G401 (cell line): ENCODE measurements at regions not wholly inside any gene's neighbourhood (a gene's known extent, or its start where the extent isn't known, plus 50 kb on each side); places are given as distances from the start of the nearest gene placed in this dataset.
"Not testable (repeated sequence)": the region's sequence is repeated elsewhere in the genome, so short reads cannot be mapped to it uniquely, and the experiment has no call there.

Source experiments
- DNase-seq: peaks from one replicate; pipeline ENCODE4 v3.0.0-alpha.2; 2015; ENCODE audit warnings: low spot score
- in situ Hi-C: cut with HindIII; loops from 2 replicates; pipeline ENCODE4 v1.10.0; 2016; ENCODE audit warnings: low sequenced_read_pairs, mixed read lengths

DNA sequence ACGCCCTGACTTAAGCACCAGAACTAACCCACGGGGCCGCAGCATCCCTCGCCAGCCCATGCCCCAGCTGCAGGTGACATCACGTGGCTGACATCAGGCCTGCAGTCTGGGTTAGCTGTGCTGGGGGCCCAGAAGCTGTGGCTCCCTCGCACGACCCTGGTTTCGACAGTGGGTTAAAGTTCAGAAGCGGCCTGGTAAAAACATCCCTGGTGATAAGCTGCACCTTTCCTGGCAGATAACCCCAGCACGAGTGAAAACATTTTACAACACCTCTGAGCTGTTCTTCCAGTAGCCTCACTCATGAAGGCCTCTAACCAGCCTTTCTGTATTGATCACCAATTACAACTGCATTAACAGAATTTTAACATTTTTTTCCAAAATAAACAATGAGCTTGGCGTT is 136.4 kb upstream of the RREB1 start:
- no peak for DNase-seq
- in situ Hi-C loops, result no loop called here

DNA sequence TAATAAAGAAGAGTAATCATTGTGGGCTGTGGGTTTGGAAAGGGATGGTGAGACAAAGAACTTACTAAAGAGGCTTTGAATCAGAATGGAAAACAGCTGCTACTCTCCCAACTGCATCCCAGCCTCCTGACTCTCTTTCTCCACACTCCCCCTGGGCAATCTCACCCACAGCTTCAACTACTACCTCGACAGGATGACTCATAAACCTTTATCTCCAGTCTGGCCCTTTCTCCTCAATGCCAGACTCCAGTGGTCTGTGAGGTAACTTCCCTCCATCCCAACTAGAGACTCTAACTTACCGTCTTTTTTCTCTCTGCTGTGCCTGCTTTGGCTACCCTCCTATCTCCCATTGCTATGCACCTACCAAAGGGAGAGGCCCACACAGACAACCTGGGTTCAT is 135.3 kb upstream of the RREB1 start:
- in situ Hi-C loops, result no loop called here
- no peak for DNase-seq

DNA sequence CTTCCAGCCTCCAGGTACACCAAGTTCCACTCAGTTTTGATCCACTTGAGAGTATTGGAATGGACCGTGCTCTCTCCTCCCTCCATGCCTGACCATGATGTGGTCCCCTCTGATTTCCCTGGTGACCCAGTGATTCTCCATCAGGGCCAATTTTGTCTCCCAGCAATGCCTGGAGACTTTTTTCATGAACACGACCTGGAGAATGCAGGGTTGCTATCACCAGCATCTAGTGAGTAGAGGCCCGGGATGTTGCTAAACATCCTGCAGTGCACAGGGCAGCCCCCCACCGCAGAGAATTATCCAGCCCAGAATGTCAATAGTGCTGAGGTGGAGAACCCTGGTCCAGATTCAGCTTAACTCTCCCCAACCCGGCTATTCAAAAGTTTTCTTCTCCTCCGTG is 134.0 kb upstream of the RREB1 start:
- in situ Hi-C loops, result no loop called here
- no peak for DNase-seq

DNA sequence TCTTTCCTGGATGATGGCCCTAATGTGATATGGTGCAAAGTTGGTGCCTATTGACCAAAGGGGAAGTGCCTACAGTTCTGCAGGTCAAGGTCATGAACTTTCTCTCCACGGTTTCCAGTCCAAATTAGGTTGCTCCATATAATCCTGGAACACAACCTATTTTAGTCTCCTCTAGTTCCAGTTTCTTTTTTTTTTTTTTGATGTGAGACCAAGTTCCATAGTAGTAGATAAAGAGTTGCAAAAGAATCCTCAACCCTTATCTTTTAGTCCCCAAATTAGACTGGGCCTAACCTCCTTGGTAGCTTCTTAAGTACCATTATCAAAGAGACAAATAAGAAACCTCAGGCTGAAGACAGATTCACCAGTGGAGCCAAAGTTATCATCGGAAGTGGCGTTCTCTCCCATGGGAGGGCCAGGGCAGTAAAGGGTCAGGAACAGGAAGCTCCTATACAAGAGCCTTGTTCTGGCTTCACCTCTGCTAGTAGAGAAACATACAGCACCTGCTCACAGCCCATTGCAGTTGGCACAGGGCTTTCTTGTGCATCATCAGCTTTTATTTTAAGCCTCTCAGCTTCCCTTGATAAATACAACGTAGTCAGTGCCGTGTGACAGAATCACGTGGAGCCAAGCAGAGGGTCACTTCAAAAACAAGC is 132.2 kb upstream of the RREB1 start:
- in situ Hi-C loops, result no loop called here
- no peak for DNase-seq

DNA sequence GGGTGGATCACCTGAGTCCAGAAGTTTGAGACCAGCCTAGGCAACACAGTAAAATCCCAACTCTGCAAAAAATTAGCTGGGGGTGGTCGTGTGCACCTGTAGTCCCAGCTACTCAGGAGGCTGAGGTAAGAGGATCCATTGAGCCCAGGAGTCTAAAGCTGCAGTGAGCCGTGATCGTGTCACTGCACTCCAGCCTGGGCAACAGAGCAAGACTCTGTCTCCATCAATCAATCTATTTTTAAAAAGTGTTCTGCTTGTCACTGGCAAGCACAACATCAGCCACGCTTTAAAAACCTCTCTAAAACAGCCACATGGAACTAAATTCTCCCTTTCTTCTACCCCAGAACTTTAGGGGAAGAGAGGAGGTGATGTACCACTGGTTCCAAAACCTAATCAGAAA is 131.6 kb upstream of the RREB1 start:
- in situ Hi-C loops, result no loop called here
- DNase-seq, result no peak

DNA sequence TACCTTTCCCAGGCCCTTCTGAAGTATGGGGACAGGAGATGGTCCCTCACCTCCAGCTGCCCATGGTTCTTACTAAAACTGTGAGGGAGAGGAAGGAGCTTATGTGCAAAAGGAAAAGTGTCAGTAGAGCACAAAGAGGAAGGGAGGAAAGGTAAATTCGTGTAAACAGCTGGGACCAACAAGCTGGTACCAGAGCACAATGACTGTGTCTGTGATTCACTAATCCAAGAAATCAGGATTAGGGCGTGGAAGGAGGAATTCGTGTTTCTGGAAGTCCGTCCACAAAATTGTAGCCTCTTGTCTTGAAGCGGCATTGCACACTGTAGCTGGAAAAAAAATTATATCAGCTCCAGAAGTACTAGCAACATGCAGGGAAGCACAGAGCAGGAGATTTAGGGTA is 129.0 kb upstream of the RREB1 start:
- no peak for DNase-seq
- in situ Hi-C loops, result no loop called here

DNA sequence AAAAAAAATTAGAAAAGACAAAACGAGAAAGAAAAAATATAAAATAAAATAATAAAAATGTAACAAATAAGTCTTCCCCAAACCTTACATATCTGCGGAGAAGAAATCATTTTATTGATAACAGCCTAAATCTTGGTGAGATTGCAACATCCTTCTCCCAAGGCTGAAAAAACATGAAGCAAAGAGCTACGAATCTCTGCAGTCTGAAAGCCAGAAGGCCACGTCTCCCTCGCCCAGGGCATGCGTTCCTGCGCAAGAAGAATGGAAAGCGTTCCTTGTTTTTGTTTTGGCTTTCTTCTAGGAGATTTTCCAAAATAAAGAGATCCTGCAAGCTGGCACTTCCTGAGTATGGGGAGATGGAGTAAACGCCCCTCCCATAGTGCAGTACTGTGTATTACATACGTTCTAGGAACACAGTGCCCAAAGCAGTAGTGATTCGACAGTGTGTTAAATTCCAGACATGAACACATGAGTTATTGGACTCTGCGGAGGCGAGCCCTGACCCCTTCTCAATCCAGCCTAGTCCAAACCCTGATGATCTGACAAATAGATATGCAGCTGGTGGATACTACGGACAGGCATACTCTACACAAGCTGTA is 126.7 kb upstream of the RREB1 start:
- no peak for DNase-seq
- in situ Hi-C loops, result no loop called here

DNA sequence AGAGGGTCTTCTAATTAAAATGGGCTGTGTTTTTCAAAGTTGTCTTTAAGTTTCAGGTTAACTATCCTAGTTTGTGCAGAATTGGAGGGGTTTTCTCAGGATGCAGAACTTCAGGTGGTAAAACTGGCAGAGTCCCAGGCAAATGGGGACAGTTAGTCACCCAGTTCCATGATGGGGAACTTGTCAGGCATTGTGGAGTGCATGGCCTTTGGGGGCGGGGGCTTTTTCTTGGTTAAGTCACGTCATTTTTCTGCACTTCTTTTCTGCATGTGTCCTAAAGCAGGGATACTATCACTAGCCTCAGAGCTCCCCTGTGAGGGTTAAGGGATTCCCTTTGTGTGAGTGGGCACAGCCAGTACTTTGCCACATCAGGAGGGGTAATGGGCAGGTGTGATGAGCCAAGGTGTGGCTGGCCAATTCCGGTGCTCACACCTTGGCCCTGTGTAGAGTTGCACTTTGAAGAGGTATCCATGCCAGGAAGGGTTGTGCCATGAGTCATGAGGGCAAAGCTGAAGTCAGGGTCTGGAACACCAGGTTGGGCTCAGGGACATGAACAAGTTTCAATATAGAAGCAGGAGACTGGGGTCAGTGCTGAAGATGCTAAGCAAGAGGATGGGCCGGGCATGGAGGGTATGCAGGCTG is 126.0 kb upstream of the RREB1 start:
- in situ Hi-C loops, result no loop called here
- no peak for DNase-seq

DNA sequence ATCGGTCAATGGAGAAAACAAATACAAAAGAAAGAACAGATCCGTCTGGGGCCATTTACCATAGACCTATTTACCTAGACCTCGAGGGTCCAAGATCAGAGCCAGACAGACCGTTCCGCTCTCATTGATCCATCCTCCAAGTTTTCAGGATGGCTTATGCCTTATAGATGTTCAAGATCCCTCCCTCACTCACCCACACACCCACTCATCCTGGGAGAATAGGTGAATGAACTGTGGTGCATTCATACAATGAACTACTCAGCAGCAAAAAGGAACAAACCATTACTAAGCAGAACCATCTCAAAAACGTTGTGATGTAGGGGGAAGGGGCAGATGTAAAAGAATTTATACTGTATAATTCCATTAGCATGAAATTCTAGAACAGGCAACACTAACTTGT is 125.1 kb upstream of the RREB1 start:
- DNase-seq, result no peak
- in situ Hi-C loops, result no loop called here

DNA sequence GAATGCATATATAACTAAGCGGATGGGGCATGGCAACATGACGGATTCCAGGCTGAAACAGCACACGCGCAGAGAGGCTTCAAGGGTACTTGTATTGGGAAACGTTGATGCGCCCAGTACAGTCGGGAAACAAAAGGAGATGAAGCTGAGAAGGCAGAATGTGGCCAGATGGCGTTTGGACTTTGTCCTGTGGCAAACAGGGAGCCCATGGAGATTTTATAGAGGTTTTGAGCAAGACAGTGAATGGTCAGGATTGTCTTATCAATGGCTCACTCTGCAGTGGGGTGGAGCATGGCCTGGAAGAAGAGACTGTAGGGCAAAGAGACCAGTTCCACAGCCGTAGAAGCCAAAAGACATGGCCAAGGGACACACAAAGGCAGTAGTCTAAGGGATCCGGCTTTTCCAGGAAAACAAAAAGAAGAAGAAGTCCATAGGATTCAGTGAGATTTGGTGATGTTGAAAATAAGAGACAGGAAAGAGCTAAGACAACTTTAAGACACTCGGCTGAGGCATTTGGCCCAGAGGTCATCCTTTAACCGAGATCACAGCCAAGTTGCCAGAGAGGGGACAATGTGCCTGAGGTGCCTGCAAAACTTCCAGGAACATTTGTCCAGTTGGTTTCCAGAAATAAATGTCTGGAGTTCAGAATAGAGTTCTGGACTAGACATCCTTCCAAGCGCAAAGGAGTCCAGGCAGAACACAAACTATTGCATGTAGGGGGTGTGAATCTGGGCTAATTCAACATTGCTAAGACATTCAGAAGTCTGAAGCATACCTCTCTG is 123.0 kb upstream of the RREB1 start:
- in situ Hi-C loops, result no loop called here
- no peak for DNase-seq

DNA sequence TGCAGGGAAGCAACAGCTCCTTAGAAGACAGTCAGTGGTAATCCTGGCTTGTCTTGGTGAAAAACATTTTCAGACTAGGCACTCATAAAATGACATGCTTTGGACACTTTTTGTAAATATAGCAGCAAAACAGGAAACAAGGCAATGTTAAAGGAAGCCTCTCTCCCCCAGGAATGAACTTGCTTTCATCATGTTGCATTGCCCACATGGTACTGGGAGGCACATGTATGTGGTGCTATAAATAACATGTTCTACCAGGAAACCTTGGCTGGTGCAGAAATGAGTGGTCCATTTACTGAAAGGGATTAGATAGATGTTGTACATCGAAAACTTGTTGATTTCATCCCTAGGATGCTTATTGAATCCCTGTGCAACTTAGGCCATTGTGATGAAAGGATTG is 121.4 kb upstream of the RREB1 start:
- no peak for DNase-seq
- in situ Hi-C loops, result no loop called here

DNA sequence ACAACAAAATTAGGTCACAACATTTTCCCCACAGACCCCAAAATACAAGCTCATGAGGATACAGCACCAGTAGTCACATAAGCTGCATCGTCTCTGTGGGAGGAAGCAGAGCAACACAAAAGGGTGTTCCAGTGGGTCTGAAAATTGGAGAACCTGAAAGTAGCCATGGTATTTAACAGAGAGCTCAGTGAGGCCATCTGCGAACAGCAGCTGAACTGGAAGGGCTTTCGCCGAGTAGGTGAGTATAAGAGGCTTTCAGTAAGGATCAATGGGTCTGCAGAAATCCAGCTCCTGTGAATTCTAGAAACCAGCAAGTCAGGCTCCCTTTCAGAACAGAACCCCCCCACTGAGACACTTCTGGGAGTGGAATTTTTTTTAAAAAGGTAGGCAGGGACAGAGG is 120.0 kb upstream of the RREB1 start:
- in situ Hi-C loops, result no loop called here
- DNase-seq, result no peak

DNA sequence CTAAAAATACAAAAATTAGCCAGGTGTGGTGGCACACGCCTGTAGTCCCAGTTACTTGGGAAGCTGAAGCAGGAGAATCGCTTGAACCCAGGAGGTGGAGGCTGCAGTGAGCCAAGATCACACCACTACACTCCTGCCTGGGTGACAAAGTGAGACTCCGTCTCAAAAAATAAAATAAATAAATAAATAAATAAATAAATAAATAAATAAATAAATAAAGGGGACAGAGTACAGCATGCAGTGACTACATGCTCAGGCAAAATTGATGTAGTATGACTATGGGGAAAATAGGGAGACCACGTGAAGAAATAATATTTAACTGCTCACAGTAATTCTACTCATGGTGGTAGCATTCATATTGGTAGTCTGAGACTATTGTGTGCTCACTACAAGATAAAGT is 117.7 kb upstream of the RREB1 start:
- DNase-seq, in situ Hi-C loops: not testable (repeated sequence)

DNA sequence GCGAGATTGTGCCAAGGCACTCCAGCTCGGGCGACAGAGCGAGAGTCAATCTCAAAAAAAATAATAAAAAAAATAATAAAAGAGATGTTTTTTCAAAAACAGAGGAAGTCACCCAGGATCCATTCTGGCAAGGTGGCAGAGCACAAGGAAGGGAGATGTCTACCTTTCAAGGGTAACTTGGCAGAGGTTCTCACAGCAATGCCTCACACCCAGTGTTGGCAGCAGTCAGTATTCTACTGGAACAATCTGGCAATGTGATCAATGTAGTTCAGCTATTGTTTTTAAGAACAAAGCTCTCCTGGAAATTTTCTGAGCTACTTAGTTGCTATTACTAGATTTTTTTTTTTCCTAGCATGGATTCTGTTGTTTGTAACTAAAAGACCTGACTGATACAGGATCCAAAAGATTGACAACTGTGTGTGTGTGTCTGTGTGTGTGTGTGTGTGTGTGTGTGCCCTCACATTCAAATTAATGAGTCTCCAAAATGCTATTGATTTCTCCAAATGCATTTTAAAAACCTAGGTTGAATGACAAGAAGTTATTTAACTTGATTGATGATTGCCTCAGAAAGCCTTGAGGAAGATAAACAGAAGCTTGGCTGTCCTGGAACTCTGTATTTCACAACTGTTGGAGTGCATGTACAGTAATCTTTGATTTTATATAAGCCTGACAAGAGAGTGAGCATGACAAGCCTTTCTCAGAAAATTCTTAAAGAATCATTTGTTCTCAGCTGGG is 114.1 kb upstream of the RREB1 start:
- in situ Hi-C loops, result no loop called here
- no peak for DNase-seq

DNA sequence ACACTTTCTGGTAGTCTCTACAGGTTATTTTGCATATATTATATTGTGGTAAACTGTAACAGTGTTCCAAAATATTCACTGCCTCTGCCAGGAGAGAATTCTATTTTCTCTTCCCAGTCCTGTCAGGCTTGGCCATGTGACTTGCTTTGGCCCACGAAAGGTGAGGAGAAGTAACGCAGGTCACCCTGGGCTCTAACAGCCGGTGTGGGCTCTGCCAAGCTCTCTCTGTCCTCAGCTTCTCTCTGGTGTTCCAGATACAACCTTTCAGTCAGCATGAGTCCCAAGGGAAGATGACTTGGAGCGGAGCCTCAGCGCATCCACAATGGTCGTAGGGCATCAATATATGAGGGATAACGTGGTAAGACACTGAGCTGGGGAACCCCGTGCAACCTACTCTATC is 113.0 kb upstream of the RREB1 start:
- in situ Hi-C loops, result no loop called here
- DNase-seq, result no peak

DNA sequence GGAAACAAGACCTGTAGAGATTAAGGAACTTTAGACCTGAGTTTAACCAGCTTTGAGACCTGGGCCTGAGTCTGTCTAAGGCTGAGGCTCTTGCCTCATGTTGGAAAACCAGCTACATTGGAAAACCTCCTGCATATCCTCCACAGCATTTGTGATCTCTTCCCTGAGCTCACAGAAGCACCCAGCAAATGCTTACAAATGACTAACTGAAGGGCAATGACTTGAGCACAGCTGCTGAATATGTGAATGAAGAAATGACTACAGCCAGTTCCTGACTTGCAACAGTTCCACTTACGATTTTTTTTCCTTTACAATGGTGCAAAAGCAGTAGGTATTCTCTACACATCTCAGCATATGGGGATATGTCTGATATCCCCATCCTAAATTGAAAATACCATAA is 112.4 kb upstream of the RREB1 start:
- DNase-seq, result no peak
- in situ Hi-C loops, result no loop called here

DNA sequence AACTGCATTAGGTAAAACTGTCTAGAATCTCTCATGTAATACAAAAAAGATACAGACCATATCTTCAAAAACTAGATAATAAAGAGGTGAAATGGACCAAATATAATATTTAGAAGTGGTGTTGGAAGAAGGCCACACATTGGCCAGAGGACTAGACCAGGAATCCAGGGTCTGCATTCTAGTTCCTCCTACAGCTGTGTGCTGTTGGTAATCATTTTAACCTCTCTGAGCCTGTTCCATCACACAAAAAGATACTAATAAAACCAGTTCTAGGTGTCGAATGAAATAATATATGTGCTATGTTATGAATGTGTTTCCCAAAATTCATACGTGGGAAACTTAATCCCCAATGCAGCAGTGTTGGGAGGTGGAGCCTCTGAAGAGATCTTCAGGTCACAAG is 111.6 kb upstream of the RREB1 start:
- in situ Hi-C loops, result no loop called here
- no peak for DNase-seq

DNA sequence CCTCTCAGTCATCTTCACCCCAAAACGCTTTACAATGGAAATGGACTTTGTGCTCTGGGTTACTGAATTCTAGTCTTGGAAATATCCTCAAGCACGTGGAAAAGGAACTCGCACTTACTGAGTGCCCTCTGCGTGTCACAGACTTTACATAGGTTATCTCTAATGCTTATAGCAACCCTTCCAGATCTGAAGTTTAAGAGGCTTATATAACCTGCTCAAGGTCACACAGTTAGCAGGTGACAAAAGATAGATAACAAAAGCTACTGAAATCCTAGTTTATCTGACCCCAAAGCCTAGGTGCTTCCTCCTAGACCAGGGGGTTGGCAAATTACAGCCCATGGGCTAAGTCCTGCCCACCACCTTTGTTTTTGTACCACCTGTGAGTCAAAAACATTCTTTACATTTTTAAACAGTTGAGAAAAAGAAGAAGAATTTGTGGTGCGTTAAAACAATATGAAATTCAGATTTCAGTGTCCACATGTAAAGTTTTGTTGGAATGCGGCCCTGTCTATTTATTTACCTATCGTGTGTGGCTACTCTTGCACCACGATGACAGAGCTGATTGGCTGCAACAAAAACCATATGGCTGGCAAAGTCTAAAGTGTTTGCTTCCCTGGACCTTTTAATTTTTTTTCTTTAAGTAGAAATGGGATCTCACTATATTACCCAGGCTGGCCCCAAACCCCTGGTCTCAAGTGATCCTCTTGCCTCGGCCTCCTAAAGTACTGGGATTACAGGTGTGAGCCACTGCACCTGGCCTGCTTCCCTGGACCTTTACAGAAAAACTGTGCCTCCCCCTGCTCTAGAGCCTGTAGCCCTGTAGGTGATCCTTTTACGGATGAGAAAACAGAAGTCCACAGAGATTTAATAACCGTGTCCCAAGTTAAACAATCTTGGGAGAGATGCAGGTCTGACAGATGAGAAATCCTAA is 110.2 kb upstream of the RREB1 start:
- in situ Hi-C loops, result no loop called here
- no peak for DNase-seq

DNA sequence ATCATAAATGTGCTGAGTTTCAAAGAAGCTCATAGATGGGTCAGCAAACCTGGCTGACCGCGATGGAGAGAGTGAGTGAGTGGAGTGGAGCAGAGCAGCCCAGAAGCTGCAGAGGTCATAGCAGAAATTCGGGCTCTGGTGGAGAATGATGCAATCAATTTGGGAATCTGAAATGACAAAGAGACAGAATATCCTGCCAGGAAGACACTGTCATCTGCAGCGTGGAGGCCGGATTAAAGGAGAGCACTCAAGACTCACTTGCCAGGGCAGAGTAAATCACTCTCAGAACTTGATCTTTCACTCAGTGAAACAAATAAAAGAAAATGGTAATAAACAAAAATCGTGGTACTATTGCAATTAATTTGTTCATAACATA is 109.6 kb upstream of the RREB1 start:
- no peak for DNase-seq
- in situ Hi-C loops, result no loop called here
